Cardiac septum (tissue), 1 donor: ENCODE measurements at regions not wholly inside any gene's neighbourhood (a gene's known extent, or its start where the extent isn't known, plus 50 kb on each side); places are given as distances from the start of the nearest gene placed in this dataset.

Source experiments
- DNase-seq: peaks from one replicate; pipeline ENCODE4 v3.0.0-alpha.2; 2020; ENCODE audit warnings: low spot score
- intact Hi-C: fragments of 100-400 bp; cut with DNase I; formaldehyde crosslinking; loops from one replicate; pipeline ENCODE4 v1.14.0; 2022
- donor health status: DM: no; HTN: no; CAD: no.

GRCh38 chr3:124569761-124570160, 160.5 kb upstream of the UMPS start:
- DNase-seq = peak; percentile 80
- intact Hi-C loops = no loop called here

GRCh38 chr3:124570232-124570631, 160.0 kb upstream of the UMPS start:
- intact Hi-C loops = no loop called here
- no peak for DNase-seq

- intact Hi-C loops = no loop called here
- no peak for DNase-seq
These were observed 157.3 kb upstream of the UMPS start for GRCh38 chr3:124572851-124573405.

GRCh38 chr3:124574012-124574411, 156.2 kb upstream of the UMPS start:
- intact Hi-C loops = no loop called here
- no peak for DNase-seq

GRCh38 chr3:124576565-124577493, 153.4 kb upstream of the UMPS start:
- DNase-seq = no peak
- intact Hi-C loops = no loop called here

GRCh38 chr3:124577494-124578167, 152.6 kb upstream of the UMPS start:
- intact Hi-C loops = no loop called here
- no peak for DNase-seq

GRCh38 chr3:124579641-124580040, 150.6 kb upstream of the UMPS start:
- intact Hi-C loops = no loop called here
- no peak for DNase-seq

- intact Hi-C loops = no loop called here
These were observed 148.1 kb upstream of the UMPS start for GRCh38 chr3:124582196-124582595.

GRCh38 chr3:124582621-124583395, 147.4 kb upstream of the UMPS start:
- intact Hi-C loops = no loop called here

More at GRCh38 chr3:124582196-124582595, 148.1 kb upstream of the UMPS start:
- no peak for DNase-seq

GRCh38 chr3:124584245-124584551, 146.1 kb upstream of the UMPS start:
- no peak for DNase-seq
- intact Hi-C loops = no loop called here

More at GRCh38 chr3:124582621-124583395, 147.4 kb upstream of the UMPS start:
- no peak for DNase-seq

GRCh38 chr3:124584552-124585391, 145.5 kb upstream of the UMPS start:
- peak; percentile 90 for DNase-seq
- intact Hi-C loops = no loop called here

- intact Hi-C loops = no loop called here
- DNase-seq = no peak
These were observed 143.9 kb upstream of the UMPS start for GRCh38 chr3:124586126-124587052.

- DNase-seq = no peak
- intact Hi-C loops = no loop called here
These were observed 143.2 kb upstream of the UMPS start for GRCh38 chr3:124587053-124587408.

GRCh38 chr3:124588036-124588435, 142.2 kb upstream of the UMPS start:
- intact Hi-C loops = no loop called here
- no peak for DNase-seq

- intact Hi-C loops = no loop called here
- DNase-seq = no peak
These were observed 141.5 kb upstream of the UMPS start for GRCh38 chr3:124588794-124589193.

- intact Hi-C loops = no loop called here
- DNase-seq = no peak
These were observed 138.6 kb upstream of the UMPS start for GRCh38 chr3:124591699-124592098.

GRCh38 chr3:124592658-124593441, 137.4 kb upstream of the UMPS start:
- no peak for DNase-seq
- intact Hi-C loops = no loop called here
